Vagina (tissue), 2 donors: ENCODE measurements at regions not wholly inside any gene's neighbourhood (a gene's known extent, or its start where the extent isn't known, plus 50 kb on each side); places are given as distances from the start of the nearest gene placed in this dataset.

Experiments used
- CTCF ChIP-seq, 3 experiments: fragments of 450-650 bp in 2 of 3; fragments of 200-600 bp in 1 of 3; sonication (generic) in 1 of 3; IDR thresholded peaks; one replicate each; pipeline ENCODE4 v1.5.1; 2017 to 2019; ENCODE audit warnings: antibody characterized with exemption in 3 of 3, mild to moderate bottlenecking in 2 of 3, moderate library complexity in 2 of 3
- POLR2AphosphoS5 ChIP-seq, 2 donors: sonication (generic); formaldehyde crosslinking; IDR thresholded peaks; one replicate each; pipeline ENCODE4 v1.9.0; 2017; ENCODE audit warnings: antibody characterized with exemption in 2 of 2, mild to moderate bottlenecking in 2 of 2, low read depth in 1 of 2; ENCODE audit not compliant: insufficient read depth in 1 of 2

- TF ChIP-seq POLR2AphosphoS5 (IDR thresholded peaks at IDR 0.05; ENCODE audit: insufficient read depth in 1 of 2, low read depth in 1 of 2): no peak
- no peak for TF ChIP-seq CTCF (IDR thresholded peaks at IDR 0.05)
Measured at GRCh38 chr16:79407005-79407404, 193.5 kb downstream of the MAF start.
